Stomach (tissue), 4 donors: ENCODE measurements at regions not wholly inside any gene's neighbourhood (a gene's known extent, or its start where the extent isn't known, plus 50 kb on each side); places are given as distances from the start of the nearest gene placed in this dataset.

ENCODE experiments used
- POLR2A ChIP-seq, 4 donors: fragments of 450-650 bp; IDR thresholded peaks; one replicate each; pipeline ENCODE4 v1.6.1; 2016; ENCODE audit warnings: antibody characterized with exemption in 4 of 4, control low read depth in 2 of 4, mild to moderate bottlenecking in 1 of 4, moderate library complexity in 1 of 4
- TF ChIP-seq, protein P1 (sequence below), 7 experiments: fragments of 450-650 bp in 4 of 7; fragments of 200-600 bp in 3 of 7; sonication (generic) in 3 of 7; IDR thresholded peaks; one replicate each; pipeline ENCODE4 v1.5.1; 2016 to 2019; ENCODE audit warnings: antibody characterized with exemption in 7 of 7, control low read depth in 2 of 7, mild to moderate bottlenecking in 1 of 7

DNA sequence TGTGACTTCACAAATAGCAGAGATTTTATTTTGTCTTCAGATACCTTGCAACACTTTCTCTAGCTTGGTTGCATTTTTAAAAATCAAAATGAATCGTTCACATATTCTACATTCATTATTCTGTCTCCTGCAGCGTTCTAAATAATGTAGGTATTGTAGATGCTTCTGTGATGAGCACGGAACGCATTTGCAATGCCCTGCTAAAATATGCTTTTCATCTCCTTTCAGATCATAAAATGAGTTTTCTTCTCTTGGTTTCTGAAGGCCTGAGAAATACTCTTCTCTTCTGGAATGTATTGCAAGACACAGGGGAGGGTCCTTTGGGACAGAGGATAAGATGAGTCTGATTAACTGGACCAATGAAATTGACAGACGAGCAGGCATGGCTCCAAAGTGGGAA is 390.7 kb downstream of the PREX1 start:
- TF ChIP-seq POLR2A (IDR thresholded peaks at IDR 0.05) = no peak
- TF ChIP-seq, protein P1, sequence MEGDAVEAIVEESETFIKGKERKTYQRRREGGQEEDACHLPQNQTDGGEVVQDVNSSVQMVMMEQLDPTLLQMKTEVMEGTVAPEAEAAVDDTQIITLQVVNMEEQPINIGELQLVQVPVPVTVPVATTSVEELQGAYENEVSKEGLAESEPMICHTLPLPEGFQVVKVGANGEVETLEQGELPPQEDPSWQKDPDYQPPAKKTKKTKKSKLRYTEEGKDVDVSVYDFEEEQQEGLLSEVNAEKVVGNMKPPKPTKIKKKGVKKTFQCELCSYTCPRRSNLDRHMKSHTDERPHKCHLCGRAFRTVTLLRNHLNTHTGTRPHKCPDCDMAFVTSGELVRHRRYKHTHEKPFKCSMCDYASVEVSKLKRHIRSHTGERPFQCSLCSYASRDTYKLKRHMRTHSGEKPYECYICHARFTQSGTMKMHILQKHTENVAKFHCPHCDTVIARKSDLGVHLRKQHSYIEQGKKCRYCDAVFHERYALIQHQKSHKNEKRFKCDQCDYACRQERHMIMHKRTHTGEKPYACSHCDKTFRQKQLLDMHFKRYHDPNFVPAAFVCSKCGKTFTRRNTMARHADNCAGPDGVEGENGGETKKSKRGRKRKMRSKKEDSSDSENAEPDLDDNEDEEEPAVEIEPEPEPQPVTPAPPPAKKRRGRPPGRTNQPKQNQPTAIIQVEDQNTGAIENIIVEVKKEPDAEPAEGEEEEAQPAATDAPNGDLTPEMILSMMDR (IDR thresholded peaks at IDR 0.05) = no peak
